ENCODE measurements at regions not wholly inside any gene's neighbourhood (a gene's known extent, or its start where the extent isn't known, plus 50 kb on each side); places are given as distances from the start of the nearest gene placed in this dataset.

GRCh38 chr1:23625929-23626535, 65.6 kb upstream of the RPL11 start:
- Histone ChIP-seq H3K9ac (ENCODE audit: low read depth, low read length) (no peak overlapping the region), H3K9me3 (replicated peaks; ENCODE audit: low read length) (no peaks in the 10 kb centered on the region), H3K4me3 (ENCODE audit: low read length) (no peak overlapping the region), H3K4me1 (ENCODE audit: control insufficient read depth, insufficient read depth, low read length) (no peaks in the 10 kb centered on the region), H3K4me2 (ENCODE audit: low read length) (no peak overlapping the region), H3K27me3 (ENCODE audit: control insufficient read depth, insufficient read depth, low read length) (no peaks in the 10 kb centered on the region), H3K36me3 (ENCODE audit: insufficient read depth, low read length) (no peaks in the 10 kb centered on the region)

DNA sequence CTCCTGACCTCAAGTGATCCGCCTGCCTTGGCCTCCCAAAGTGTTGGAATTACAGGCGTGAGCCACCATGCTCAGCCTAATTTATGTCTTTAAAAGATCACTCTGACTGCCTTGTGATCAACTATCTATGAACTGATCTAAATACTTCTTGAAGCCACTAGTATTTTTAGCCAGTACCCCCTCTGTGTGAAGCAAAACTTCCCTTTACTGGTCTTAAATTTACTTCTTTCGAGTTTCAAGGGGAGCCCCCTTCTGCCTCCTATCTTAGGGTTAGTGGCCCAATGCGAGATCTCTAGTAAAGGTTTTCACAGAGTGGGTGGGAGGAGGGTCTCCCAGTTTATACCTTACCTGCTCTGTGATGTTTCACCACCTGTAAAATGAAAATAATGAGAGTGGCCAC, 66.1 kb upstream of the RPL11 start:
- Histone ChIP-seq H3K27me3 (ENCODE audit: control insufficient read depth, insufficient read depth, low read length) (peaks cover 3% of the 10 kb centered on the region), H3K4me2 (ENCODE audit: low read length) (no peak overlapping the region), H3K4me3 (ENCODE audit: low read length) (no peak overlapping the region), H3K36me3 (ENCODE audit: insufficient read depth, low read length) (no peaks in the 10 kb centered on the region), H3K9ac (ENCODE audit: low read depth, low read length) (no peak overlapping the region), H3K9me3 (replicated peaks; ENCODE audit: low read length) (no peaks in the 10 kb centered on the region), H3K4me1 (ENCODE audit: control insufficient read depth, insufficient read depth, low read length) (no peaks in the 10 kb centered on the region)

- no peaks in the 10 kb centered on the region for H3K36me3 ChIP-seq (ENCODE audit: insufficient read depth, low read length)
- no peak overlapping the region for H3K4me2 ChIP-seq (ENCODE audit: low read length)
- H3K9me3 ChIP-seq (replicated peaks; ENCODE audit: low read length), result no peaks in the 10 kb centered on the region
- peaks cover 5% of the 10 kb centered on the region for H3K4me1 ChIP-seq (ENCODE audit: control insufficient read depth, insufficient read depth, low read length)
- H3K9ac ChIP-seq (ENCODE audit: low read depth, low read length), result no peak overlapping the region
- no peak overlapping the region for H3K4me3 ChIP-seq (ENCODE audit: low read length)
- H3K27me3 ChIP-seq (ENCODE audit: control insufficient read depth, insufficient read depth, low read length), result peaks cover 11% of the 10 kb centered on the region
Measured at GRCh38 chr1:23624440-23624839, 65.1 kb upstream of the ID3 start.

GRCh38 chr1:23622284-23622683, 63.0 kb upstream of the ID3 start:
- Histone ChIP-seq H3K36me3 (ENCODE audit: insufficient read depth, low read length) (no peaks in the 10 kb centered on the region), H3K27me3 (ENCODE audit: control insufficient read depth, insufficient read depth, low read length) (peaks cover 24% of the 10 kb centered on the region), H3K4me1 (ENCODE audit: control insufficient read depth, insufficient read depth, low read length) (peaks cover 5% of the 10 kb centered on the region), H3K9me3 (replicated peaks; ENCODE audit: low read length) (no peaks in the 10 kb centered on the region), H3K4me3 (ENCODE audit: low read length) (no peak overlapping the region), H3K4me2 (ENCODE audit: low read length) (no peak overlapping the region), H3K9ac (ENCODE audit: low read depth, low read length) (no peak overlapping the region)

DNA sequence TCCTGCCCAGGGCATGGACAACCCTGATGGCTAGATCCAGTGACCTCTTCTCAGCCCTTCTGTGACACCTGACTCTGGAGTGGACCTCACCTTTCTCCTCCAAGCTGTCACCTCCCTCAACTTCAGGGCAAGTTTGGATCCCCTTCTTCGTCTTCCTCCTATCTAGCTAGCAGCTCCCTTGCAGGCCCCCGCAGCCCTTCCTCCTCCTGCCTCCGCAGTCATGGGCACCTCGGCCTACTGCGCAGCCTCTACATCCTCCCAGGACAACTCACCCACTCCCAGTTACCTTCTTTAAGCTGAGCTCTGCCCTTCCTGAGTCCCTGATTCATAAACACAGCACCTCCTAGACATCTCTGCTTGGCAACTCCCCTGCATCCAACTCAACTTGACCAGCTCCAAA, 61.3 kb upstream of the ID3 start:
- Histone ChIP-seq H3K9ac (ENCODE audit: low read depth, low read length) (no peak overlapping the region), H3K4me3 (ENCODE audit: low read length) (no peak overlapping the region), H3K36me3 (ENCODE audit: insufficient read depth, low read length) (no peaks in the 10 kb centered on the region), H3K9me3 (replicated peaks; ENCODE audit: low read length) (no peaks in the 10 kb centered on the region), H3K27me3 (ENCODE audit: control insufficient read depth, insufficient read depth, low read length) (peaks cover 24% of the 10 kb centered on the region), H3K4me2 (ENCODE audit: low read length) (no peak overlapping the region), H3K4me1 (ENCODE audit: control insufficient read depth, insufficient read depth, low read length) (peaks cover 5% of the 10 kb centered on the region)

DNA sequence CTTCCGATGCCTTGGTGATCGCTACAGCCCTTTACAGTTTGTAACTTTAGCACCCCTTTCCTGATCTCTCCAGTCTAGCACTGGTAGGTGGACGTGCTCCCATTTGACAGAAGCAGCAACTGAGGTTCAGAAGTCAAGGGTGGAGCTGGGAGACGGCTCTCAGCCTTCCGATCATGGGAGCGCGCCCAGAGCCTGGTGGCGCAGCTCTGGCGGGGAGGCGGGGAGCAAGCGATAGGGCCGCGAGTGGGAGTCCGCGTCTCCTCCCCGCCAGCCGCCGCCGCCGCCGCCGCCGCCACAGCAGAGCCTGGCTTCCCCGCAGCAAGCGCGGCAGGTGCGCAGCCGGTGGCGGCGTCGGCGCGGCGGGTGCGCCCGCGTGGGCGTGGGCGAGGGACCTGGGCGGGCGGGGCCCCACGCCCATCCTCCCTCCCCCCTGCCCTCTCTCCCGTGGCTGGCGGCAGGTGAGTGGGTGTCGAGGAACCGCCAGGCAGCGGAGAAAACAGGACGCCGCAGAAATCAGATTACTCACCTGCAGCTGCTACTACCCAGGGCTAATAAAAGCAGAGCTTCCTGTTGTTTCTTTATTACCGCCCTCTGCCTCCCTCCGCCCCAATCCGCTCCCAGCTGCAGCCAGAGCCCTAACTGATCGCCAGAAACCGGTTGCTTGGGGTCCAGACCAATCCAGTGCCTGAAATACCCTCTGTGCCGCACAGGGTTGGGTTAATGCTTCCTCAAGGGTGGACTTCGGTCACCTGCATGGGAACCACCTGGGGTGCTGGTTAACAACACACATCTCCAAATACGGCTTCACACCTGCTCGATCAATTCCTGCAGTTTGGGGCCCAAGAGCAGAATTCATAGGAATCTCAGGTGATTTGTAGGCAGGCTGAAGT, 60.2 kb upstream of the ID3 start:
- Histone ChIP-seq H3K9ac (ENCODE audit: low read depth, low read length) (no peak overlapping the region), H3K4me1 (ENCODE audit: control insufficient read depth, insufficient read depth, low read length) (peaks cover 5% of the 10 kb centered on the region), H3K27me3 (ENCODE audit: control insufficient read depth, insufficient read depth, low read length) (peaks cover 27% of the 10 kb centered on the region)

DNA sequence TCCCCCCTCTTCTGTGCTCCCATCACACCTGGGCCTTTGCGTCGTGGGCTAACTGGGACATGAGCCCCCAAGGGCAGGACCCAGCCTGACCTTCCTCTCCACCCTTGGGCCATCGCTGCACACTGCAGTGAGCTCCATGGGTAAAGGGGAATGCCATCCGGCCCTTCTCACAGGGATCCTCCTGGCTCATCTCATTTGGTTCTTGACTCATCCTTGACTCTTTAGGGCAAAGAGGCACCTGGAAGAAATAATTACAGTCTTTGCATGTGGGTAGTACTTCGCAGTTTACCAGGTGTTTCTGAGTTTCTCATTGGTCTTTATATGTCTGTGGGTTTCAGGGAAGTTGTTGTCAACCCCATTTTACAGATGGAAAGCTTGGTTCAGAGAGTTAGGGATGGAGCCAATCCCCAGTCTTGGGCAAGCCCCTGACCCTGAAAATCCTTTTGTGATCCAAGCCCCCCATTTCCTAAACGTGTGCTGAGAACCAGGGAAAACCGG, 59.3 kb upstream of the ID3 start:
- Histone ChIP-seq H3K27me3 (ENCODE audit: control insufficient read depth, insufficient read depth, low read length) (peaks cover 27% of the 10 kb centered on the region), H3K4me1 (ENCODE audit: control insufficient read depth, insufficient read depth, low read length) (peaks cover 5% of the 10 kb centered on the region), H3K9ac (ENCODE audit: low read depth, low read length) (no peak overlapping the region), H3K4me2 (ENCODE audit: low read length) (no peak overlapping the region), H3K36me3 (ENCODE audit: insufficient read depth, low read length) (no peaks in the 10 kb centered on the region), H3K9me3 (replicated peaks; ENCODE audit: low read length) (no peaks in the 10 kb centered on the region), H3K4me3 (ENCODE audit: low read length) (no peak overlapping the region)

More for the DNA sequence above, 60.2 kb upstream of the ID3 start:
- Histone ChIP-seq H3K36me3 (ENCODE audit: insufficient read depth, low read length) (no peaks in the 10 kb centered on the region), H3K9me3 (replicated peaks; ENCODE audit: low read length) (no peaks in the 10 kb centered on the region), H3K4me2 (ENCODE audit: low read length) (peak overlapping the region; percentile 60), H3K4me3 (ENCODE audit: low read length) (peak overlapping the region; percentile 18)

GRCh38 chr1:23617084-23617521, 57.8 kb upstream of the ID3 start:
- no peak overlapping the region for H3K4me2 ChIP-seq (ENCODE audit: low read length)
- no peaks in the 10 kb centered on the region for H3K9me3 ChIP-seq (replicated peaks; ENCODE audit: low read length)
- H3K9ac ChIP-seq (ENCODE audit: low read depth, low read length), result no peak overlapping the region
- H3K27me3 ChIP-seq (ENCODE audit: control insufficient read depth, insufficient read depth, low read length), result peaks cover 27% of the 10 kb centered on the region
- H3K4me1 ChIP-seq (ENCODE audit: control insufficient read depth, insufficient read depth, low read length), result peaks cover 5% of the 10 kb centered on the region
- no peak overlapping the region for H3K4me3 ChIP-seq (ENCODE audit: low read length)
- H3K36me3 ChIP-seq (ENCODE audit: insufficient read depth, low read length), result no peaks in the 10 kb centered on the region

DNA sequence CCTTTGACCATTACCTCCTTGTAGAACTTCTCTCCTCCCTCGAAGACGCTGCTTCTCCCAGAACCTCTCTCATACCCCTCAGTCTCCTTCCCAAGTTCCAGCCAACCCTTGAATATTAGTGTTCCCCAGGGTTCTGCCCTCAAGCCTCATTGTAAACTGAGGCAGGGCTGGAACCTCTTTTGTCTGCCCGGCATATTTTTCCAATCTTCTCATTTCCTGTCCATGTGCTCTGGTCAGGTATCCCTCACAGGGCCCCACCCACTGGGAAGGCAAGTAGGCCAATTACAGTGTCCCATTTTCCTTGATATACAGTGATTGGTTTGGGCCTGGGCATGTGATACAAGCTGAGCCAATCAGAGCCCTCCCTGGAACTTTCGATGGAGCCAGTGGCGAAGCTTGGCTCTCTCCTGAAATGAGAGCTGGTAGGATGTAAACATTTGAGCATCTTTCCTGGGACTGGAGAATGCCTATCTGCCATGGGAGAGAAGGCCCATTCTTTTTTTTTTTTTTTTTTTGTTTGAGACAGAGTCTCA, 57.1 kb upstream of the ID3 start:
- Histone ChIP-seq H3K4me2 (ENCODE audit: low read length) (no peak overlapping the region), H3K27me3 (ENCODE audit: control insufficient read depth, insufficient read depth, low read length) (peaks cover 27% of the 10 kb centered on the region), H3K4me3 (ENCODE audit: low read length) (no peak overlapping the region), H3K9ac (ENCODE audit: low read depth, low read length) (no peak overlapping the region), H3K9me3 (replicated peaks; ENCODE audit: low read length) (no peaks in the 10 kb centered on the region), H3K36me3 (ENCODE audit: insufficient read depth, low read length) (no peaks in the 10 kb centered on the region), H3K4me1 (ENCODE audit: control insufficient read depth, insufficient read depth, low read length) (peaks cover 5% of the 10 kb centered on the region)

DNA sequence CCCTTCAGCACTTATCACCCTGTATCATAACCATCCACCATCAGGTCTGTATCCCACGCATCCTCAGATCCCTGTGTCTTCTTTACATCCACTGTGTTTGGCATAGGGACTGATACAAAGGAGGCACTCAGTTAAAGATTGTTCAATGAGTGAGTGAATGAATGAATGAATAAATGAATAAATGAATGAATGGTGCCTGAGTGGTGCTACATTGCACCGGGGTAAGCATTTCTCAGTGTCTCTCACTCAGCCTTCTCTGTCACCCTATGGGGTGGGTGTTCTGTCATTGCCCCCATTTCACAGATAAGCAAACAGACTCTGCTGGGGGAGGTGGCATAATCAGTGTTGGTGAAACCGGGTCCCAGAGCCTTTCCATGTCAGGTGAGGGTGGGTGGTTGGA, 56.6 kb upstream of the ID3 start:
- H3K9me3 ChIP-seq (replicated peaks; ENCODE audit: low read length), result no peaks in the 10 kb centered on the region
- H3K9ac ChIP-seq (ENCODE audit: low read depth, low read length), result no peak overlapping the region
- H3K27me3 ChIP-seq (ENCODE audit: control insufficient read depth, insufficient read depth, low read length), result peaks cover 27% of the 10 kb centered on the region
- no peak overlapping the region for H3K4me2 ChIP-seq (ENCODE audit: low read length)
- no peak overlapping the region for H3K4me3 ChIP-seq (ENCODE audit: low read length)
- H3K36me3 ChIP-seq (ENCODE audit: insufficient read depth, low read length), result no peaks in the 10 kb centered on the region
- peaks cover 5% of the 10 kb centered on the region for H3K4me1 ChIP-seq (ENCODE audit: control insufficient read depth, insufficient read depth, low read length)

DNA sequence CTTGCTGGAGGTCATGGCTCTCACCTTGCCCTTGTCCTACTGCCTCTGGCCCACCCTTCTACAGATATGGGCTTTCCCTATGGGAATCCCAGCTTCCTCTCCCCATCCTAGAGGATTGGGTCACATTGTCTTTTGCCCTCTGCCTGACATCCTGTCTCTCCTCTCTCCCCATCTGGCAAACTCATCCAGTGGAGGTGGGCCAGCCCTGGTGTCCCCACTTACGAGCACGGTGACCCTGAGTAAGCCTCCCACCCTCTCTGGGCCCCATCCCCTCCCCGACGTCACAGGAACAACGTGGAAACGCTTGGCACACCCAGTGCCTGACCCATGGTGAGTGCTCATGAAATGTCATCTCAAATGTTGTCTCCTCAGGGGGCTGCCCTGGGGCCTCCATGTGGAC, 56.1 kb upstream of the ID3 start:
- Histone ChIP-seq H3K4me3 (ENCODE audit: low read length) (no peak overlapping the region), H3K4me1 (ENCODE audit: control insufficient read depth, insufficient read depth, low read length) (peaks cover 5% of the 10 kb centered on the region), H3K36me3 (ENCODE audit: insufficient read depth, low read length) (no peaks in the 10 kb centered on the region), H3K9me3 (replicated peaks; ENCODE audit: low read length) (no peaks in the 10 kb centered on the region), H3K27me3 (ENCODE audit: control insufficient read depth, insufficient read depth, low read length) (peaks cover 24% of the 10 kb centered on the region), H3K9ac (ENCODE audit: low read depth, low read length) (no peak overlapping the region), H3K4me2 (ENCODE audit: low read length) (no peak overlapping the region)

All from skeletal muscle satellite cell (primary cell).